ENCODE measurements at regions not wholly inside any gene's neighbourhood (a gene's known extent, or its start where the extent isn't known, plus 50 kb on each side); places are given as distances from the start of the nearest gene placed in this dataset.

- H3K4me1 ChIP-seq (ENCODE audit: insufficient read depth, low read length) = no peaks in the 10 kb centered on the region
- no peak overlapping the region for H3K9ac ChIP-seq (ENCODE audit: low read length)
- no peaks in the 10 kb centered on the region for H3K9me3 ChIP-seq (ENCODE audit: low read length)
- H3K27me3 ChIP-seq (ENCODE audit: control insufficient read depth in 1 of 2, insufficient read depth in 2 of 2, low read length in 2 of 2) = no peaks in the 10 kb centered on the region
- H3K27ac ChIP-seq (ENCODE audit: low read depth, low read length) = no peak overlapping the region
- H3K4me3 ChIP-seq (ENCODE audit: low read depth in 1 of 2, low read length in 2 of 2) = no peak overlapping the region
- no peaks in the 10 kb centered on the region for H3K36me3 ChIP-seq (ENCODE audit: insufficient read depth, low read length)
Observed at GRCh38 chr12:43090981-43091380, 461.0 kb downstream of the ADAMTS20 start.

GRCh38 chr12:43087195-43088091 lies 464.6 kb downstream of the ADAMTS20 start:
- Histone ChIP-seq H3K4me3 (ENCODE audit: low read depth in 1 of 2, low read length in 2 of 2) (no peak overlapping the region), H3K27ac (ENCODE audit: low read depth, low read length) (no peak overlapping the region), H3K9me3 (ENCODE audit: low read length) (no peaks in the 10 kb centered on the region), H3K36me3 (ENCODE audit: insufficient read depth, low read length) (no peaks in the 10 kb centered on the region), H3K9ac (ENCODE audit: low read length) (no peak overlapping the region), H3K4me1 (ENCODE audit: insufficient read depth, low read length) (no peaks in the 10 kb centered on the region), H3K27me3 (ENCODE audit: control insufficient read depth in 1 of 2, insufficient read depth in 2 of 2, low read length in 2 of 2) (no peaks in the 10 kb centered on the region)

- Histone ChIP-seq H3K27me3 (ENCODE audit: control insufficient read depth in 1 of 2, insufficient read depth in 2 of 2, low read length in 2 of 2) (no peaks in the 10 kb centered on the region), H3K36me3 (ENCODE audit: insufficient read depth, low read length) (no peaks in the 10 kb centered on the region), H3K4me3 (ENCODE audit: low read depth in 1 of 2, low read length in 2 of 2) (no peak overlapping the region), H3K9ac (ENCODE audit: low read length) (no peak overlapping the region), H3K4me1 (ENCODE audit: insufficient read depth, low read length) (no peaks in the 10 kb centered on the region), H3K27ac (ENCODE audit: low read depth, low read length) (no peak overlapping the region), H3K9me3 (ENCODE audit: low read length) (no peaks in the 10 kb centered on the region)
Observed at GRCh38 chr12:43079476-43079875, 472.5 kb downstream of the ADAMTS20 start.

GRCh38 chr12:43078976-43079375 lies 473.0 kb downstream of the ADAMTS20 start:
- Histone ChIP-seq H3K4me3 (ENCODE audit: low read depth in 1 of 2, low read length in 2 of 2) (no peak overlapping the region), H3K27me3 (ENCODE audit: control insufficient read depth in 1 of 2, insufficient read depth in 2 of 2, low read length in 2 of 2) (no peaks in the 10 kb centered on the region), H3K27ac (ENCODE audit: low read depth, low read length) (no peak overlapping the region), H3K36me3 (ENCODE audit: insufficient read depth, low read length) (no peaks in the 10 kb centered on the region), H3K4me1 (ENCODE audit: insufficient read depth, low read length) (no peaks in the 10 kb centered on the region), H3K9ac (ENCODE audit: low read length) (no peak overlapping the region), H3K9me3 (ENCODE audit: low read length) (no peaks in the 10 kb centered on the region)

GRCh38 chr12:43072431-43072830 lies 479.6 kb downstream of the ADAMTS20 start:
- H3K4me3 ChIP-seq (ENCODE audit: low read depth in 1 of 2, low read length in 2 of 2) = no peak overlapping the region
- H3K27me3 ChIP-seq (ENCODE audit: control insufficient read depth in 1 of 2, insufficient read depth in 2 of 2, low read length in 2 of 2) = no peaks in the 10 kb centered on the region
- H3K9ac ChIP-seq (ENCODE audit: low read length) = no peak overlapping the region
- no peaks in the 10 kb centered on the region for H3K9me3 ChIP-seq (ENCODE audit: low read length)
- H3K4me1 ChIP-seq (ENCODE audit: insufficient read depth, low read length) = no peaks in the 10 kb centered on the region
- H3K27ac ChIP-seq (ENCODE audit: low read depth, low read length) = no peak overlapping the region
- no peaks in the 10 kb centered on the region for H3K36me3 ChIP-seq (ENCODE audit: insufficient read depth, low read length)

- no peaks in the 10 kb centered on the region for H3K27me3 ChIP-seq (ENCODE audit: control insufficient read depth in 1 of 2, insufficient read depth in 2 of 2, low read length in 2 of 2)
Observed at GRCh38 chr12:43069768-43070221, 480.2 kb upstream of the PRICKLE1 start.

GRCh38 chr12:43066471-43066870 lies 476.9 kb upstream of the PRICKLE1 start:
- Histone ChIP-seq H3K36me3 (ENCODE audit: insufficient read depth, low read length) (no peaks in the 10 kb centered on the region), H3K9me3 (ENCODE audit: low read length) (no peaks in the 10 kb centered on the region), H3K9ac (ENCODE audit: low read length) (no peak overlapping the region), H3K4me1 (ENCODE audit: insufficient read depth, low read length) (no peaks in the 10 kb centered on the region), H3K4me3 (ENCODE audit: low read depth in 1 of 2, low read length in 2 of 2) (no peak overlapping the region), H3K27me3 (ENCODE audit: control insufficient read depth in 1 of 2, insufficient read depth in 2 of 2, low read length in 2 of 2) (no peaks in the 10 kb centered on the region), H3K27ac (ENCODE audit: low read depth, low read length) (no peak overlapping the region)

More at GRCh38 chr12:43069768-43070221, 480.2 kb upstream of the PRICKLE1 start:
- H3K36me3 ChIP-seq (ENCODE audit: insufficient read depth, low read length) = no peaks in the 10 kb centered on the region
- no peak overlapping the region for H3K4me3 ChIP-seq (ENCODE audit: low read depth in 1 of 2, low read length in 2 of 2)
- no peak overlapping the region for H3K27ac ChIP-seq (ENCODE audit: low read depth, low read length)
- no peaks in the 10 kb centered on the region for H3K4me1 ChIP-seq (ENCODE audit: insufficient read depth, low read length)
- H3K9me3 ChIP-seq (ENCODE audit: low read length) = no peaks in the 10 kb centered on the region
- H3K9ac ChIP-seq (ENCODE audit: low read length) = no peak overlapping the region

- Histone ChIP-seq H3K9ac (ENCODE audit: low read length) (no peak overlapping the region), H3K36me3 (ENCODE audit: insufficient read depth, low read length) (no peaks in the 10 kb centered on the region), H3K27ac (ENCODE audit: low read depth, low read length) (no peak overlapping the region), H3K4me3 (ENCODE audit: low read depth in 1 of 2, low read length in 2 of 2) (no peak overlapping the region), H3K9me3 (ENCODE audit: low read length) (no peaks in the 10 kb centered on the region), H3K27me3 (ENCODE audit: control insufficient read depth in 1 of 2, insufficient read depth in 2 of 2, low read length in 2 of 2) (no peaks in the 10 kb centered on the region), H3K4me1 (ENCODE audit: insufficient read depth, low read length) (no peaks in the 10 kb centered on the region)
Observed at GRCh38 chr12:43063650-43064049, 474.1 kb upstream of the PRICKLE1 start.

GRCh38 chr12:43062201-43062895 lies 472.8 kb upstream of the PRICKLE1 start:
- Histone ChIP-seq H3K9ac (ENCODE audit: low read length) (no peak overlapping the region), H3K27ac (ENCODE audit: low read depth, low read length) (no peak overlapping the region), H3K36me3 (ENCODE audit: insufficient read depth, low read length) (no peaks in the 10 kb centered on the region), H3K9me3 (ENCODE audit: low read length) (no peaks in the 10 kb centered on the region), H3K4me3 (ENCODE audit: low read depth in 1 of 2, low read length in 2 of 2) (no peak overlapping the region), H3K27me3 (ENCODE audit: control insufficient read depth in 1 of 2, insufficient read depth in 2 of 2, low read length in 2 of 2) (no peaks in the 10 kb centered on the region), H3K4me1 (ENCODE audit: insufficient read depth, low read length) (no peaks in the 10 kb centered on the region)

- H3K27me3 ChIP-seq (ENCODE audit: control insufficient read depth in 1 of 2, insufficient read depth in 2 of 2, low read length in 2 of 2) = no peaks in the 10 kb centered on the region
- H3K9me3 ChIP-seq (ENCODE audit: low read length) = no peaks in the 10 kb centered on the region
- no peak overlapping the region for H3K4me3 ChIP-seq (ENCODE audit: low read depth in 1 of 2, low read length in 2 of 2)
- H3K36me3 ChIP-seq (ENCODE audit: insufficient read depth, low read length) = no peaks in the 10 kb centered on the region
- no peak overlapping the region for H3K27ac ChIP-seq (ENCODE audit: low read depth, low read length)
- H3K4me1 ChIP-seq (ENCODE audit: insufficient read depth, low read length) = no peaks in the 10 kb centered on the region
- no peak overlapping the region for H3K9ac ChIP-seq (ENCODE audit: low read length)
Observed at GRCh38 chr12:43060742-43061141, 471.2 kb upstream of the PRICKLE1 start.

GRCh38 chr12:43058616-43059015 lies 469.1 kb upstream of the PRICKLE1 start:
- no peak overlapping the region for H3K4me3 ChIP-seq (ENCODE audit: low read depth in 1 of 2, low read length in 2 of 2)
- no peaks in the 10 kb centered on the region for H3K4me1 ChIP-seq (ENCODE audit: insufficient read depth, low read length)

More at GRCh38 chr12:43058616-43059015, 469.1 kb upstream of the PRICKLE1 start:
- H3K36me3 ChIP-seq (ENCODE audit: insufficient read depth, low read length) = no peaks in the 10 kb centered on the region
- no peaks in the 10 kb centered on the region for H3K9me3 ChIP-seq (ENCODE audit: low read length)
- no peak overlapping the region for H3K9ac ChIP-seq (ENCODE audit: low read length)
- H3K27me3 ChIP-seq (ENCODE audit: control insufficient read depth in 1 of 2, insufficient read depth in 2 of 2, low read length in 2 of 2) = no peaks in the 10 kb centered on the region
- no peak overlapping the region for H3K27ac ChIP-seq (ENCODE audit: low read depth, low read length)
